ENCODE measurements at regions not wholly inside any gene's neighbourhood (a gene's known extent, or its start where the extent isn't known, plus 50 kb on each side); places are given as distances from the start of the nearest gene placed in this dataset.

DNA sequence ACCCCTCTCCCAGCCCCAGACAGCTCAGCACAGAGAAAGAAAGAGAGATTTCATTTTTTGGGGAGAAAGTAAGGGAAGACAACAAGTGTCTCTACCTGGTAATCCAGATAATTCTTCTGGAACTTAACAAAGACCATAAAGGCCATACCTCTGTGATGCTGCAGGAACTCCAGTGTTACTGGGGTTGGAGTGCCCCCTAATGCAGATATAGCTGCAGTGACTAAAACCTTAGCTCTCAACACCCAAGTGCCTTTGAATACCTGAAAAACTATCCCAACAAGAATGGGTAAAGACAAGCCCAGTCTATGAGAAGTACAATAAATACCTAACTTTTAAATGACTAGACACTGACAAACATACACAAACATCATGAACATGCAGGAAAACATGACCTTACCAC is 365.3 kb upstream of the PTCHD4 start:
- Histone ChIP-seq H3K4me3 (no peak overlapping the region), H3K36me3 (no peaks in the 10 kb centered on the region), H3K9me3 (no peaks in the 10 kb centered on the region), H3K27ac (no peak overlapping the region), H3K27me3 (no peaks in the 10 kb centered on the region), H3K4me1 (no peaks in the 10 kb centered on the region)
- TF ChIP-seq, protein P1, sequence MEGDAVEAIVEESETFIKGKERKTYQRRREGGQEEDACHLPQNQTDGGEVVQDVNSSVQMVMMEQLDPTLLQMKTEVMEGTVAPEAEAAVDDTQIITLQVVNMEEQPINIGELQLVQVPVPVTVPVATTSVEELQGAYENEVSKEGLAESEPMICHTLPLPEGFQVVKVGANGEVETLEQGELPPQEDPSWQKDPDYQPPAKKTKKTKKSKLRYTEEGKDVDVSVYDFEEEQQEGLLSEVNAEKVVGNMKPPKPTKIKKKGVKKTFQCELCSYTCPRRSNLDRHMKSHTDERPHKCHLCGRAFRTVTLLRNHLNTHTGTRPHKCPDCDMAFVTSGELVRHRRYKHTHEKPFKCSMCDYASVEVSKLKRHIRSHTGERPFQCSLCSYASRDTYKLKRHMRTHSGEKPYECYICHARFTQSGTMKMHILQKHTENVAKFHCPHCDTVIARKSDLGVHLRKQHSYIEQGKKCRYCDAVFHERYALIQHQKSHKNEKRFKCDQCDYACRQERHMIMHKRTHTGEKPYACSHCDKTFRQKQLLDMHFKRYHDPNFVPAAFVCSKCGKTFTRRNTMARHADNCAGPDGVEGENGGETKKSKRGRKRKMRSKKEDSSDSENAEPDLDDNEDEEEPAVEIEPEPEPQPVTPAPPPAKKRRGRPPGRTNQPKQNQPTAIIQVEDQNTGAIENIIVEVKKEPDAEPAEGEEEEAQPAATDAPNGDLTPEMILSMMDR (IDR thresholded peaks at IDR 0.05): peak in 1 of 5 experiments; percentile 10
- no peak for TF ChIP-seq POLR2A (IDR thresholded peaks at IDR 0.05)
- no peak for DNase-seq
- in situ Hi-C loops (cut with MboI; ENCODE audit: low pct_ligation_motif_present in 1 of 4, low pct_unique_long_range_greater_than_20kb in 1 of 4, low sequenced_read_pairs in 3 of 4) (no loop called here), intact Hi-C loops (cut with DNase I; ENCODE audit: low total_unique reads) (no loop called here)

DNA sequence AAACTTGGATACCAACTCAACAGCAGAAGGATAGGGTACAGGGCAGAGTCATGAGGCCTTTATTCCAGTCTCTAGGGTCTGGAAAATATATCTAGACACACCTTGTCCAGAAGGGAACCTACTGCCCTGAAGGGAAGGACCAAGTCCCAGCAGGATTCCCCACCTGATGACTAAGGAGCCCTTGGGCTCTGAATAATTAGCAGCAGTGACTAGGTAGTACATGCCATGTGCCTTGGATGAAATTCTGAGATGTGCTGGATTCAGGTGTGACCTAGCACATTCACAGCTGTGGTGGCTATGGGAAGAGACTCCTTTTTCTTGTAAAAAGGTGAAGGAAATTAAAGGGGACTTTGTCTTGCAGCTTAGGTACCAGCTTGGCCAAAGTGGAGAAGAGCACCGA is 364.3 kb upstream of the PTCHD4 start:
- no peaks in the 10 kb centered on the region for H3K4me1 ChIP-seq
- in situ Hi-C loops (cut with MboI; ENCODE audit: low pct_ligation_motif_present in 1 of 4, low pct_unique_long_range_greater_than_20kb in 1 of 4, low sequenced_read_pairs in 3 of 4) (no loop called here), intact Hi-C loops (cut with DNase I; ENCODE audit: low total_unique reads) (no loop called here)
- H3K36me3 ChIP-seq: no peaks in the 10 kb centered on the region
- WGBS, 2 donors (ENCODE audit: low coverage in 1 of 2): 95% methylated on average over 1 of the region's 1 CpG; no CpG with 5 or more reads in 1 of the 2 donors
- no peak overlapping the region for H3K4me3 ChIP-seq
- H3K27ac ChIP-seq: no peak overlapping the region
- TF ChIP-seq POLR2A (IDR thresholded peaks at IDR 0.05) (no peak), POLR2AphosphoS5 (IDR thresholded peaks at IDR 0.05) (no peak), EP300 (IDR thresholded peaks at IDR 0.05; ENCODE audit: low read depth) (no peak)
- TF ChIP-seq, protein P1 (IDR thresholded peaks at IDR 0.05): no peak
- no peaks in the 10 kb centered on the region for H3K9me3 ChIP-seq
- no peaks in the 10 kb centered on the region for H3K27me3 ChIP-seq
- DNase-seq: no peak

DNA sequence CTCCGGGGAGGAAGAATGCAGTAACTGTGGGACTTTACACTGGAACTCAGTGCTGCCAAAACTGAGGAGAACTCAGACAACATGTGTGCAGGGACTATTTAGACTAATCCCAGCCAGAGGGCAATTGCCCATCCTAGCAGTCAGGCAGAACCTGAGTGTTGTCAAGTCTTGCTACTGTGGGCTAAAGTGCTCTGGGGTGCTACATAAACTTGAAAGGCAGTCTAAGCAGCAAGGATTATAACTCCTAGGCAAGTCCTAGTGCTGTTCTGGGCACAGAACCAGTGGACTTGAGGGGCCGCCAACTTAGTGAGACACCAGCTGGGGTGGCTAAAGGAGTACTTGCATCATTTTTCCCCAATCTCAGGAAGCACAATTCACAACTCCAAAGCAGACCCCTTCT is 363.8 kb upstream of the PTCHD4 start:
- in situ Hi-C loops (cut with MboI; ENCODE audit: low pct_ligation_motif_present in 1 of 4, low pct_unique_long_range_greater_than_20kb in 1 of 4, low sequenced_read_pairs in 3 of 4): no loop called here
- no peak for DNase-seq
- no peaks in the 10 kb centered on the region for H3K27me3 ChIP-seq
- 58% methylated on average over 2 of the region's 2 CpGs; no CpG with 5 or more reads in 1 of the 2 donors for WGBS, 2 donors (ENCODE audit: low coverage in 1 of 2)
- intact Hi-C loops (cut with DNase I; ENCODE audit: low total_unique reads): no loop called here
- H3K9me3 ChIP-seq: no peaks in the 10 kb centered on the region
- no peak for TF ChIP-seq POLR2A (IDR thresholded peaks at IDR 0.05)
- no peak for TF ChIP-seq POLR2AphosphoS5 (IDR thresholded peaks at IDR 0.05)
- TF ChIP-seq, protein P1 (IDR thresholded peaks at IDR 0.05): no peak
- TF ChIP-seq EP300 (IDR thresholded peaks at IDR 0.05; ENCODE audit: low read depth): no peak
- no peaks in the 10 kb centered on the region for H3K4me1 ChIP-seq
- H3K36me3 ChIP-seq: no peaks in the 10 kb centered on the region
- H3K27ac ChIP-seq: no peak overlapping the region
- H3K4me3 ChIP-seq: no peak overlapping the region

DNA sequence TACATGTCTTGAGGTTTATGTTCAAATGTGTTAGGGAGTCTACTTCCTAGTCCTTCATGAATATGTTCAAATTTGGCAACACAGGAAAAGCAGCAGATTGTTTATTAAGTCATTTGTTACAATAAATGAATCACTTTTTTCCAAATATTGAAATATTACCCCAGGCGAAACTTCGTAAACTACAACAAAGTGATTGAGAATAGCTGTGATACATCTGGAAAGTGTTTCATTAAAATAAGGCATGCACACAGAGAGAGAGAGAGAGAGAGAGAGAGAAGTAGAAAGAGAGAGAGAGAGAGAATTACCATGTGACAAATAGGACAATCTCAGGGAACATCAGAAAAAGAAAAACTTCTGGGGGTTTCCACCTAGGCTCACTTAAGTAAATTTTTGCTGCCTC is 363.1 kb upstream of the PTCHD4 start:
- no peaks in the 10 kb centered on the region for H3K4me1 ChIP-seq
- DNase-seq: no peak
- no peak overlapping the region for H3K4me3 ChIP-seq
- no peaks in the 10 kb centered on the region for H3K27me3 ChIP-seq
- intact Hi-C loops (cut with DNase I; ENCODE audit: low total_unique reads) (no loop called here), in situ Hi-C loops (cut with MboI; ENCODE audit: low pct_ligation_motif_present in 1 of 4, low pct_unique_long_range_greater_than_20kb in 1 of 4, low sequenced_read_pairs in 3 of 4) (no loop called here)
- H3K9me3 ChIP-seq: no peaks in the 10 kb centered on the region
- no peaks in the 10 kb centered on the region for H3K36me3 ChIP-seq
- TF ChIP-seq, protein P1 (IDR thresholded peaks at IDR 0.05): no peak
- TF ChIP-seq POLR2A (IDR thresholded peaks at IDR 0.05): no peak
- TF ChIP-seq EP300 (IDR thresholded peaks at IDR 0.05; ENCODE audit: low read depth): no peak
- TF ChIP-seq POLR2AphosphoS5 (IDR thresholded peaks at IDR 0.05): no peak
- 50 to 77% methylated on average over 2 of the region's 2 CpGs for WGBS, 2 donors (ENCODE audit: low coverage in 1 of 2)
- no peak overlapping the region for H3K27ac ChIP-seq
